ENCODE measurements at regions not wholly inside any gene's neighbourhood (a gene's known extent, or its start where the extent isn't known, plus 50 kb on each side); places are given as distances from the start of the nearest gene placed in this dataset.

DNA sequence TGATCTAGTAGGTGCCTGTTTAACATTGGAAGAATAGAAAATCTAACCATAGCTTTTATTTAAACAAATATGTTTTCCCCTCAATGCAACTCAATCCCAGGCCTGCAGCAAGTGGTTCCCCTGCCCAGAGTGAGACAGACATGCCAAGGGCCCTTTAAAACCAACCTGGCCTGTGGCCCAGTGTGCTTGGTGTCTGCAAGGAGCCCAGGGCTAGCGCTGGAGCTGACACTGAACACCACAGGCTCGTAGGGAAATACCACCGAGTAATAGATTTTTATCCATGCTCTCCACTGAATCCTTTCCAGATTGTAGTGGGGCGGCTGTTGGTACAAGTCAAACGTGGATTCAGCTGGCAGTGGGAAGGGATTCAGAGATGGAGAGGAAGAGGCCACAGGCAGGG lies 95.6 kb upstream of the NRXN3 start:
- DNase-seq, result no peak

GRCh38 chr14:78075033-78075432 lies 95.1 kb upstream of the NRXN3 start:
- DNase-seq, result no peak

DNA sequence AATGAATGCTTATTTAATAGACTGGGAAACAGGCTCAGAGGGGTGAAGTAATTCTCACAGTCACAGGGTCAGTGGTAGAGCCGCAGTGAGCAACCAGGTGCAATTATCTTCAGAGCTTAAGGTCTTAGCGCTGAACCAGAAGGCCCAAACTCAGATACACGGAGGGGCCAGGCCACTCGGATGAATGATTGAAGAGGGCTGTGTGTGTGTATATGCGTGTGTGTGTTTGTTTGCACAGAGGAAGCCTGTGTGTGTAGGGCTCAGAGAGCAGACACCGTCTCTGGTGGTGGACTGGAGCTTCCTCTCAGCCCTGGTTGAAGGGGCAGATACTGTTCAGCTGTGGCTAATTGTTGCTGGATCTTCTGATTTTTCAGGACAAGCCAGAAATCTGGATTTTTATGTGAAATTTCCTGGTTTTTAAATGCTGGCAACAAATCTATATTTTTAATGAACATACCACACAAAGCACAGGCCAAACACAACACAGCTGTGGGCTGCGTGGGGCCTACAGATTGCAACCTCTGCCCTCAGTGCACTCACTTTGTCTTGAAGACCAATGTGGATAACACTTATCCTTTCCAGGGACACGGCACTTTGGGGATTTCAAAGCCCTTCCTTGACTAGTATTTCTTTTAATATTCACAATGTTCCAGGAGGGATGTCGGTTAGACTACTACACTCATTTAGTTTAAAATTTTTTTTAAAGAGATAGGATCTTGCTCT lies 94.5 kb upstream of the NRXN3 start:
- no peak for DNase-seq

- DNase-seq, result no peak
These were observed 88.9 kb upstream of the NRXN3 start for GRCh38 chr14:78081245-78081644.

DNA sequence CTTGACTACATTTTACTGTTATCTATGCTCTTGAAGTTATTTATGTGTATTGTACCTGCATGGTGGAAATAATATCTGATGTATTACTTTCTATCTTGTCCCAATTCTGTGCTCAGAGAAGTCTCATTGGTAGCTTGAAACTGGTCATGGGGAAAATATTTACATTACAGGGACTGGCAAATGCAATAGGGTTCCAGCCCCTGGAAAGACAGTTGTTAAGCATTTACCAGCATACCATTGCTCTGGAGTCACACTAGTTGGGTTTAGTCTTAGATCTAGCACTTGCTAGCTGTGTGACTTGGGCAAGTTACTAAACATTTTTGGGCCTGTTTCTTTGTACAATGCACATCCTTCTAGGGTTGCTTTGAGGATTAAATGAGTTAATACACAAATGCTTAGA lies 86.3 kb upstream of the NRXN3 start:
- no peak for DNase-seq

DNA sequence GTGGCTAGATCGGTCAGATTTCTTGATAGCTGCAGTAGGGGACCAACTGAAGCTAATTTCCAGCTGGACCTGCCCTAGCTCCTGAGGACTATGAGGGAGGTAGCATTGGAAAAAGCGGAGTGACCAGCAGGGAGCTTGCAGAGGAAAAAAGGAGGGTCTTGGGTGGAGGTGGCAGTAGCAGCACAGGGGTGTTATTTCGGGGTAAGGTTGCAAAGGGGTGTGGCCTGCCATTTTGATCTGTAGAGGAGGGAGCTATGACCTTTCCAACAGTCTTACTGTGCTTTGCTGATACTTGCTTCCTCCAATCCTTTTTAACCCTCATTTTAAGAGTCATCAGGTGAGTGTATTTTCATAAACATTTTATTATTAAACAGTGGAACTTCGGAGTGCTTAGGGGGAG lies 83.8 kb upstream of the NRXN3 start:
- no peak for DNase-seq

DNA sequence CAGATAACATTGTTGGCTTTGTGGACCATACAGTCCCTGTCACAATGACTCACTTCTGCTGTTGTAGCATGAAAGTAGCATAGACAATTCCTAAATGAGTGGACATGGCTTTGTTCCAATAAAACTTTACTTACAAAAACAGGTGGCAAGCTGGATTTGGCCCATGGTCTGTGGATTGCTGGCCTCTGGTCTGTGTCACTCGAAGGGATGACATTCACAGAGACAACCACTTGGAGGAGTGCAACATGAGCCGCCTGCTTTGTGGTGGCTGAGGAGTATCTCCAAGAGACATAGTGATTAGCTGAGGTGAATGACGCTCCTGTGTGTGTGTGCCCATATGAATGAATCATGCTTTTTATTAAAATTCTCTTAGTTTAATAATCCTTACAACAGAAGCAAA lies 81.3 kb upstream of the NRXN3 start:
- DNase-seq, result no peak

DNA sequence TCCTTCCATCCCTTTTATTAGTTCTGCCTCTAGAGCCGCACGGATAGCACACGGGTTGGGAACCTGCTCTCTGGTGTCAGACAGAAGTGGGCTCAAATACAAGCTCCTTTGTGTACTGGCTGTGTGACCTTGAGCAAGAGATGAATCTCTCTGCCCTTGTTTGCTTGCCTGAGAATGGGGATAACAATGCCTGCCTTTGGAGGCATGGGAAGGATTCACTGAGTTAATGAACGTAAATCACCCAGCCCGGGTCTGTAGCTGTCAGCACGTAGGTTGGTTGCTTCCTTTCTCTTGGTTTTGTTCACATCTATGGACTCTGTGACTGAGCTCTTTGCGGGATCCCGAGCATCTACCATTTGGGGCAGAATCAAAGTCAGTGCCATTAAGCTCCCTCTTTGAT lies 79.3 kb upstream of the NRXN3 start:
- no peak for DNase-seq

DNA sequence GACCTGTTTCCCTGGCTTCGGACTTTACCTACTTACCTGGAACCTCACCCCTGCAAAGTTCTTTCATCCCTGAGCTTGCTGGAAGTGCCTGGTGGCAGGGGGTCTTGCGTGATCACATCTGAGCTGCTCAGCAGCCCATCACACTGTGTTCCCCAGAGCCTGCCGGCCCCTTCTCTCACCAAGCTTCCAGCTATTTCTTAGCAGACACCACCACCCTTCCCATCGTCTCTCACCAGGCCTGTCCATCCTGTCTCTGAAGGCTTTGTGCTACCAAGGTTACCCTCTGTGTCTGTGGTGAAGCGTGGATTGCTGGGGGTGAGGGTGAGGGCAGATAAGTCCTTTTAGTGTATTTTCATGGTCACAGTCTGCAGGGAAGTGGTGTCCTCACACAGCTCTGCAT lies 78.8 kb upstream of the NRXN3 start:
- DNase-seq, result no peak

DNA sequence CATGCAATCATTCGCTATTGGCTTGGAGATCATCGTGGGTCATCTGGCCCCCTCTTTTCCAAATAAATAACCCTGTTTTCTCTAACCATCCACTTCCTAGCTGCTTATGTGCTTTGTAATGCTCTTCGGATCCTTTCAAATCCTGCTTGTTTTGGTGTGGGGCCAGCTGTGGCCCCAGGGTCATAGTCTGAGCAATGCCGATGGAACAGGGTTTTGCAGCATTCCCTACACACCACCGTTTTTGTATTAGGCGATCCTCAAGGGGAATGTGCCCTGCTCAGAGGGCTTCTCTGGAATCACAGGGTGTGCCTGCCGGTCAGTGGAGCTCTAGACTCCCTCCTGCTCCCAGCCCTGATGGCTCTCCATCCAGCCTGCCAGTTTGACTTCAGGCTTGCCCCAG lies 78.1 kb upstream of the NRXN3 start:
- DNase-seq, result no peak

- DNase-seq, result no peak
These were observed 66.9 kb upstream of the NRXN3 start for GRCh38 chr14:78103271-78103670.

- no peak for DNase-seq
These were observed 66.0 kb upstream of the NRXN3 start for GRCh38 chr14:78104160-78104559.

DNA sequence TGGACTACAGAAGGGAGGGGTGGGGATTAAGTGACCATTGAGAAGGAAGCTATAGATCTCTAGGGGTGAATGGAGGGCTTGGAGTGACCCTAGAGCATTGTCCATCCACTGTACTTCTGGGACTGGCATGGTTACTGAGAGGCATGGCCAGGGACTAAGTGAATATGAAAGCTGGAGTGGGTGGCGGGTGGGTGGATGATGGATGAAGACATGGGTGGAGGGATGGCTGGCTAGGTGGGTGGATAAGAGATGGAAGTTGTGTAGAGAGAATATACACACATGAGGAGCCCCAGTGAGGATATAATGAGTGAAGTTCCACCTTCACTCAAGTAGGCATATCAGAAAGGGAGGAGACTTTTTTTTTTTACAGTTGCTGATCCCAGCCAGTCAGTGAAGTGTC lies 65.5 kb upstream of the NRXN3 start:
- no peak for DNase-seq

- no peak for DNase-seq
These were observed 63.8 kb upstream of the NRXN3 start for GRCh38 chr14:78106381-78106780.

GRCh38 chr14:78107166-78107565 lies 63.0 kb upstream of the NRXN3 start:
- DNase-seq, result no peak

DNA sequence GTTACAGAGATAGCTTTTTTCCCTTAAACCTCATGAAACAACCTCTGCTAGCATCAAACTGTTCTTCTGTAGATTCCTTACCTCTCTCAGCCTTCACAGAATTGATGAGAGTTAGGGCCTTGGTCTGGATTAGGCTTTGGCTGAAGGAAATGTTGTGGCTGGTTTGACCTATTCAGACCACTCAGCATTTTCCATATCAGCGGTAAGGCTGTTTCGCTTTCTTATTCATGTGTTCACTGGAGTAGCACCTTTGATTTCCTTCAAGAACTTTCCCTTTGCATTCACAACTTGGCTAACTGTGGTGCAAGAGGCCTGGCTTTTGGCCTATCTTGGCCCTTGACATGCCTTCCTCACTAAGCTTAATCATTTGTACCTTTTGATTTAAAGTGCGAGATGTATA lies 50.7 kb upstream of the NRXN3 start:
- DNase-seq, result no peak

Data from left kidney (tissue), 1 donor.